NCI-H774 (cell line): ENCODE measurements at regions not wholly inside any gene's neighbourhood (a gene's known extent, or its start where the extent isn't known, plus 50 kb on each side); places are given as distances from the start of the nearest gene placed in this dataset.
"Not testable (repeated sequence)": the region's sequence is repeated elsewhere in the genome, so short reads cannot be mapped to it uniquely, and the experiment has no call there.

Source experiments
- DNase-seq: peaks from one replicate; lab custom pipeline; 2025; lab: John Stamatoyannopoulos, UW

- no peak for DNase-seq
Measured at GRCh38 chr12:71385155-71385554, 54.4 kb upstream of the LGR5 start.

GRCh38 chr12:71376711-71377355 lies 62.8 kb upstream of the LGR5 start:
- DNase-seq, result not testable (repeated sequence)

GRCh38 chr12:71371122-71371521 lies 68.5 kb upstream of the LGR5 start:
- DNase-seq, result no peak

GRCh38 chr12:71360013-71360412 lies 79.6 kb upstream of the LGR5 start:
- no peak for DNase-seq

- no peak for DNase-seq
Measured at GRCh38 chr12:71356569-71356968, 83.0 kb upstream of the LGR5 start.

GRCh38 chr12:71354871-71355270 lies 84.7 kb upstream of the LGR5 start:
- DNase-seq, result no peak

- no peak for DNase-seq
Measured at GRCh38 chr12:71353607-71354006, 86.0 kb upstream of the LGR5 start.

GRCh38 chr12:71349950-71350349 lies 89.6 kb upstream of the LGR5 start:
- DNase-seq, result no peak

GRCh38 chr12:71338933-71339332 lies 100.7 kb upstream of the LGR5 start:
- no peak for DNase-seq

GRCh38 chr12:71335963-71336257 lies 103.7 kb upstream of the LGR5 start:
- no peak for DNase-seq

GRCh38 chr12:71335151-71335962 lies 104.2 kb upstream of the LGR5 start:
- DNase-seq, result no peak

- DNase-seq, result no peak
Measured at GRCh38 chr12:71333418-71333817, 106.2 kb upstream of the LGR5 start.

- DNase-seq, result no peak
Measured at GRCh38 chr12:71329956-71330355, 109.6 kb upstream of the LGR5 start.

- DNase-seq, result no peak
Measured at GRCh38 chr12:71321531-71321930, 118.1 kb upstream of the LGR5 start.

GRCh38 chr12:71321130-71321529 lies 118.5 kb upstream of the LGR5 start:
- DNase-seq, result no peak

GRCh38 chr12:71315328-71315985 lies 124.1 kb upstream of the LGR5 start:
- no peak for DNase-seq

- DNase-seq, result no peak
Measured at GRCh38 chr12:71312768-71313403, 126.7 kb upstream of the LGR5 start.

GRCh38 chr12:71311611-71312010 lies 128.0 kb upstream of the LGR5 start:
- DNase-seq, result not testable (repeated sequence)

- no peak for DNase-seq
Measured at GRCh38 chr12:71306808-71307207, 132.8 kb upstream of the LGR5 start.

- DNase-seq, result no peak
Measured at GRCh38 chr12:71304306-71304705, 135.3 kb upstream of the LGR5 start.

GRCh38 chr12:71303199-71303598 lies 136.4 kb upstream of the LGR5 start:
- no peak for DNase-seq

GRCh38 chr12:71300772-71301675 lies 138.6 kb upstream of the LGR5 start:
- DNase-seq, result no peak
